ENCODE measurements at regions not wholly inside any gene's neighbourhood (a gene's known extent, or its start where the extent isn't known, plus 50 kb on each side); places are given as distances from the start of the nearest gene placed in this dataset.

DNA sequence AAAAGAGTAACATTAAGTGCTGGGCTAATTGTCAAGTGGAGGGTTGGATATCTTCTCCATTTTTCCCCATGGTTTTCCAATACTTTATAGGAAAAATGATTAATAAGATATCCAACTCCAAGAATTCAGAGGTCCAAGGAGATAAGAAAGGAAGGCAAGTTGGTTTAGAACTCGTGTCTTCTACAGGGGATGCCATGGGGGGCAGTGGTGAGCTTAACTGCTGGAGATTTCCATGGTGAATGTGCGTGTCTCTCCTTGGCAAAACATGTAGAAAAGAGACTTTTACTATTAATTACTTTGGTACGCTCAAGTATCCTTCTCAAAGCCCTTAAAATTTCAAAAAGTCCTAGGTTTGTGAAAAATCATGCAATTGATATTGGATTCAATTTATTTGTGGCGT lies 982.9 kb upstream of the RBFOX1 start (continued):
- TF ChIP-seq, protein P1, sequence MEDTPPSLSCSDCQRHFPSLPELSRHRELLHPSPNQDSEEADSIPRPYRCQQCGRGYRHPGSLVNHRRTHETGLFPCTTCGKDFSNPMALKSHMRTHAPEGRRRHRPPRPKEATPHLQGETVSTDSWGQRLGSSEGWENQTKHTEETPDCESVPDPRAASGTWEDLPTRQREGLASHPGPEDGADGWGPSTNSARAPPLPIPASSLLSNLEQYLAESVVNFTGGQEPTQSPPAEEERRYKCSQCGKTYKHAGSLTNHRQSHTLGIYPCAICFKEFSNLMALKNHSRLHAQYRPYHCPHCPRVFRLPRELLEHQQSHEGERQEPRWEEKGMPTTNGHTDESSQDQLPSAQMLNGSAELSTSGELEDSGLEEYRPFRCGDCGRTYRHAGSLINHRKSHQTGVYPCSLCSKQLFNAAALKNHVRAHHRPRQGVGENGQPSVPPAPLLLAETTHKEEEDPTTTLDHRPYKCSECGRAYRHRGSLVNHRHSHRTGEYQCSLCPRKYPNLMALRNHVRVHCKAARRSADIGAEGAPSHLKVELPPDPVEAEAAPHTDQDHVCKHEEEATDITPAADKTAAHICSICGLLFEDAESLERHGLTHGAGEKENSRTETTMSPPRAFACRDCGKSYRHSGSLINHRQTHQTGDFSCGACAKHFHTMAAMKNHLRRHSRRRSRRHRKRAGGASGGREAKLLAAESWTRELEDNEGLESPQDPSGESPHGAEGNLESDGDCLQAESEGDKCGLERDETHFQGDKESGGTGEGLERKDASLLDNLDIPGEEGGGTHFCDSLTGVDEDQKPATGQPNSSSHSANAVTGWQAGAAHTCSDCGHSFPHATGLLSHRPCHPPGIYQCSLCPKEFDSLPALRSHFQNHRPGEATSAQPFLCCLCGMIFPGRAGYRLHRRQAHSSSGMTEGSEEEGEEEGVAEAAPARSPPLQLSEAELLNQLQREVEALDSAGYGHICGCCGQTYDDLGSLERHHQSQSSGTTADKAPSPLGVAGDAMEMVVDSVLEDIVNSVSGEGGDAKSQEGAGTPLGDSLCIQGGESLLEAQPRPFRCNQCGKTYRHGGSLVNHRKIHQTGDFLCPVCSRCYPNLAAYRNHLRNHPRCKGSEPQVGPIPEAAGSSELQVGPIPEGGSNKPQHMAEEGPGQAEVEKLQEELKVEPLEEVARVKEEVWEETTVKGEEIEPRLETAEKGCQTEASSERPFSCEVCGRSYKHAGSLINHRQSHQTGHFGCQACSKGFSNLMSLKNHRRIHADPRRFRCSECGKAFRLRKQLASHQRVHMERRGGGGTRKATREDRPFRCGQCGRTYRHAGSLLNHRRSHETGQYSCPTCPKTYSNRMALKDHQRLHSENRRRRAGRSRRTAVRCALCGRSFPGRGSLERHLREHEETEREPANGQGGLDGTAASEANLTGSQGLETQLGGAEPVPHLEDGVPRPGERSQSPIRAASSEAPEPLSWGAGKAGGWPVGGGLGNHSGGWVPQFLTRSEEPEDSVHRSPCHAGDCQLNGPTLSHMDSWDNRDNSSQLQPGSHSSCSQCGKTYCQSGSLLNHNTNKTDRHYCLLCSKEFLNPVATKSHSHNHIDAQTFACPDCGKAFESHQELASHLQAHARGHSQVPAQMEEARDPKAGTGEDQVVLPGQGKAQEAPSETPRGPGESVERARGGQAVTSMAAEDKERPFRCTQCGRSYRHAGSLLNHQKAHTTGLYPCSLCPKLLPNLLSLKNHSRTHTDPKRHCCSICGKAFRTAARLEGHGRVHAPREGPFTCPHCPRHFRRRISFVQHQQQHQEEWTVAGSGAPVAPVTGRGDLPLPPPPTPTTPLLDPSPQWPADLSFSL (CRISPR knock-in tag; IDR thresholded peaks at IDR 0.05), result no peak
- TF ChIP-seq ZBTB38 (CRISPR knock-in tag; IDR thresholded peaks at IDR 0.05), result no peak
- no peak for TF ChIP-seq REXO4 (CRISPR knock-in tag; IDR thresholded peaks at IDR 0.05; ENCODE audit: borderline replicate concordance)
- no peak for TF ChIP-seq FOXA1 (IDR thresholded peaks at IDR 0.05)
- no peak for TF ChIP-seq FOXA1 (CRISPR knock-in tag; IDR thresholded peaks at IDR 0.05)
- TF ChIP-seq, protein P2, sequence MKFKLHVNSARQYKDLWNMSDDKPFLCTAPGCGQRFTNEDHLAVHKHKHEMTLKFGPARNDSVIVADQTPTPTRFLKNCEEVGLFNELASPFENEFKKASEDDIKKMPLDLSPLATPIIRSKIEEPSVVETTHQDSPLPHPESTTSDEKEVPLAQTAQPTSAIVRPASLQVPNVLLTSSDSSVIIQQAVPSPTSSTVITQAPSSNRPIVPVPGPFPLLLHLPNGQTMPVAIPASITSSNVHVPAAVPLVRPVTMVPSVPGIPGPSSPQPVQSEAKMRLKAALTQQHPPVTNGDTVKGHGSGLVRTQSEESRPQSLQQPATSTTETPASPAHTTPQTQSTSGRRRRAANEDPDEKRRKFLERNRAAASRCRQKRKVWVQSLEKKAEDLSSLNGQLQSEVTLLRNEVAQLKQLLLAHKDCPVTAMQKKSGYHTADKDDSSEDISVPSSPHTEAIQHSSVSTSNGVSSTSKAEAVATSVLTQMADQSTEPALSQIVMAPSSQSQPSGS (CRISPR knock-in tag; IDR thresholded peaks at IDR 0.05), result no peak
- TF ChIP-seq NFATC3 (CRISPR knock-in tag; IDR thresholded peaks at IDR 0.05), result no peak
- TF ChIP-seq, protein P3, sequence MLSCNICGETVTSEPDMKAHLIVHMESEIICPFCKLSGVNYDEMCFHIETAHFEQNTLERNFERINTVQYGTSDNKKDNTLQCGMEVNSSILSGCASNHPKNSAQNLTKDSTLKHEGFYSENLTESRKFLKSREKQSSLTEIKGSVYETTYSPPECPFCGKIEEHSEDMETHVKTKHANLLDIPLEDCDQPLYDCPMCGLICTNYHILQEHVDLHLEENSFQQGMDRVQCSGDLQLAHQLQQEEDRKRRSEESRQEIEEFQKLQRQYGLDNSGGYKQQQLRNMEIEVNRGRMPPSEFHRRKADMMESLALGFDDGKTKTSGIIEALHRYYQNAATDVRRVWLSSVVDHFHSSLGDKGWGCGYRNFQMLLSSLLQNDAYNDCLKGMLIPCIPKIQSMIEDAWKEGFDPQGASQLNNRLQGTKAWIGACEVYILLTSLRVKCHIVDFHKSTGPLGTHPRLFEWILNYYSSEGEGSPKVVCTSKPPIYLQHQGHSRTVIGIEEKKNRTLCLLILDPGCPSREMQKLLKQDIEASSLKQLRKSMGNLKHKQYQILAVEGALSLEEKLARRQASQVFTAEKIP (CRISPR knock-in tag; IDR thresholded peaks at IDR 0.05; ENCODE audit: borderline replicate concordance), result no peak

All from HepG2 (cell line).